ENCODE measurements at regions not wholly inside any gene's neighbourhood (a gene's known extent, or its start where the extent isn't known, plus 50 kb on each side); places are given as distances from the start of the nearest gene placed in this dataset.

- TF ChIP-seq REST (IDR thresholded peaks at IDR 0.05) (no peak), CTCF (IDR thresholded peaks at IDR 0.05; ENCODE audit: low read depth, low read length, missing input control) (no peak), EGR1 (IDR thresholded peaks at IDR 0.05; ENCODE audit: low read depth in 2 of 2) (no peak), ZBTB33 (IDR thresholded peaks at IDR 0.05) (no peak), RAD21 (IDR thresholded peaks at IDR 0.05) (no peak), YY1 (IDR thresholded peaks at IDR 0.05) (no peak)
These were observed 102.3 kb upstream of the LARP1 start for GRCh38 chr5:154652746-154653417.

Data from liver (tissue), 3 donors.